B cell (primary cell): ENCODE measurements at regions not wholly inside any gene's neighbourhood (a gene's known extent, or its start where the extent isn't known, plus 50 kb on each side); places are given as distances from the start of the nearest gene placed in this dataset.

Experiments used
- ATAC-seq: fragments of 200-7000 bp; cut with Tn5 transposase; one replicate; pipeline ENCODE4 v1.10.0; 2021; ENCODE audit warnings: low read depth, mild to moderate bottlenecking, moderate number of reproducible peaks, moderate library complexity
- CTCF ChIA-PET: fragments of 350-600 bp; sonication (Branson Sonifier 250); formaldehyde crosslinking; loops from one replicate; lab custom pipeline; 2021; ENCODE audit warnings: antibody characterized with exemption, inconsistent platforms; lab: Charles Lee
- POLR2A ChIA-PET: fragments of 350-600 bp; sonication (Branson Sonifier 250); formaldehyde crosslinking; loops from one replicate; lab custom pipeline; 2021; ENCODE audit warnings: antibody characterized with exemption; lab: Charles Lee
- DNase-seq: peaks from one replicate; pipeline ENCODE4 v3.0.0; 2013
- H2AFZ ChIP-seq: 2 replicates; pipeline ENCODE4 v1.6.1; 2012; ENCODE audit warnings: mild to moderate bottlenecking, low read depth, low read length; ENCODE audit not compliant: insufficient read depth, poor library complexity, severe bottlenecking
- H3K27ac ChIP-seq, 2 donors: 1 replicate in 1 of 2; 2 replicates in 1 of 2; pipeline ENCODE4 v1.5.1; 2012 to 2013; ENCODE audit warnings: low read length in 2 of 2, mild to moderate bottlenecking in 2 of 2, moderate library complexity in 1 of 2
- H3K27me3 ChIP-seq, 4 experiments: fragments of 200-600 bp in 1 of 4; sonication (generic) in 1 of 4; replicated peaks in 1 of 4; 1 replicate in 2 of 4; 2 replicates in 2 of 4; pipeline versions ENCODE4 v1.6.1 to v1.7.0; 2013 to 2016; ENCODE audit warnings: low read length in 3 of 4, mild to moderate bottlenecking in 2 of 4, mixed read lengths in 1 of 4, moderate library complexity in 1 of 4; ENCODE audit not compliant: insufficient read depth in 4 of 4, control insufficient read depth in 3 of 4; ENCODE audit errors: control extremely low read depth in 1 of 4
- H3K36me3 ChIP-seq, 2 experiments: replicated peaks in 1 of 2; 1 replicate in 1 of 2; 2 replicates in 1 of 2; pipeline versions ENCODE4 v1.6.1 to v1.7.1; 2013; ENCODE audit warnings: low read length in 1 of 2; ENCODE audit not compliant: insufficient read depth in 2 of 2, control insufficient read depth in 1 of 2; ENCODE audit errors: control extremely low read depth in 1 of 2, extremely low read depth in 1 of 2
- H3K4me1 ChIP-seq, 2 donors: fragments of 200-600 bp in 1 of 2; sonication (generic) in 1 of 2; 1 replicate in 1 of 2; 2 replicates in 1 of 2; pipeline versions ENCODE4 v1.5.1 to v1.6.1; 2013 to 2017; ENCODE audit warnings: low read length in 2 of 2; ENCODE audit not compliant: control insufficient read depth in 2 of 2, insufficient read depth in 2 of 2
- H3K4me2 ChIP-seq: replicated peaks from 2 replicates; pipeline ENCODE3; 2012; ENCODE audit warnings: mild to moderate bottlenecking, low read depth, low read length; ENCODE audit not compliant: poor library complexity, severe bottlenecking
- H3K4me3 ChIP-seq, 5 experiments: fragments of 200-600 bp in 1 of 5; sonication (generic) in 1 of 5; 1 replicate in 3 of 5; 2 replicates in 2 of 5; pipeline versions ENCODE4 v1.5.1 to v1.7.0; 2011 to 2016; ENCODE audit warnings: low read length in 4 of 5, mild to moderate bottlenecking in 4 of 5, low read depth in 2 of 5, control low read depth in 1 of 5, moderate library complexity in 1 of 5; ENCODE audit not compliant: insufficient read depth in 1 of 5; ENCODE audit errors: control extremely low read depth in 1 of 5, extremely low read depth in 1 of 5
- H3K79me2 ChIP-seq: fragments of 200-600 bp; sonication (generic); one replicate; pipeline ENCODE4 v1.6.0; 2016; ENCODE audit warnings: low read length; ENCODE audit not compliant: control insufficient read depth, insufficient read depth
- H3K9ac ChIP-seq: fragments of 200-600 bp; sonication (generic); 2 replicates; pipeline ENCODE4 v1.6.1; 2017; ENCODE audit warnings: mild to moderate bottlenecking, low read length, moderate library complexity
- H3K9me3 ChIP-seq, 3 donors: one replicate each; pipeline versions ENCODE4 v1.6.1 to v1.7.1; 2013; ENCODE audit warnings: low read length in 2 of 3; ENCODE audit not compliant: control insufficient read depth in 2 of 3, insufficient read depth in 1 of 3; ENCODE audit errors: control extremely low read depth in 1 of 3
- H4K20me1 ChIP-seq: 2 replicates; pipeline ENCODE4 v1.6.0; 2012; ENCODE audit warnings: mild to moderate bottlenecking, low read length; ENCODE audit not compliant: insufficient read depth, control insufficient read depth, poor library complexity, severe bottlenecking
- H3K27ac Mint-ChIP-seq: one replicate; pipeline ENCODE4 v1.8.0; 2021; ENCODE audit warnings: mixed read lengths
- H3K27me3 Mint-ChIP-seq: one replicate; pipeline ENCODE4 v1.8.0; 2021; ENCODE audit warnings: mixed read lengths
- H3K4me1 Mint-ChIP-seq: one replicate; pipeline ENCODE4 v1.8.0; 2021; ENCODE audit warnings: mixed read lengths
- H3K4me3 Mint-ChIP-seq: one replicate; pipeline ENCODE4 v1.8.0; 2021; ENCODE audit warnings: mixed read lengths
- H3K9me3 Mint-ChIP-seq: one replicate; pipeline ENCODE4 v1.8.0; 2022; ENCODE audit warnings: mixed read lengths; ENCODE audit not compliant: insufficient read depth
- EZH2 ChIP-seq: IDR thresholded peaks from 2 replicates; pipeline ENCODE4 v1.6.1; 2012; ENCODE audit warnings: borderline replicate concordance, low read depth, mild to moderate bottlenecking, moderate library complexity, low read length; ENCODE audit not compliant: insufficient read depth, poor library complexity, severe bottlenecking
- WGBS: methylation state at CpG from one replicate; pipeline ENCODE4 v1.1.5; 2013; ENCODE audit warnings: missing lambda C conversion rate; ENCODE audit not compliant: insufficient coverage; 5-methylcytosine and 5-hydroxymethylcytosine counted together
- intact Hi-C: fragments of 100-400 bp; cut with micrococcal nuclease; formaldehyde crosslinking; loops from one replicate; pipeline ENCODE4 v1.10.0; 2022
- TF ChIP-seq, protein P1 (sequence below): fragments of 200-600 bp; IDR thresholded peaks from one replicate; pipeline ENCODE4 v1.8.0; 2022; ENCODE audit warnings: antibody characterized with exemption, mild to moderate bottlenecking

DNA sequence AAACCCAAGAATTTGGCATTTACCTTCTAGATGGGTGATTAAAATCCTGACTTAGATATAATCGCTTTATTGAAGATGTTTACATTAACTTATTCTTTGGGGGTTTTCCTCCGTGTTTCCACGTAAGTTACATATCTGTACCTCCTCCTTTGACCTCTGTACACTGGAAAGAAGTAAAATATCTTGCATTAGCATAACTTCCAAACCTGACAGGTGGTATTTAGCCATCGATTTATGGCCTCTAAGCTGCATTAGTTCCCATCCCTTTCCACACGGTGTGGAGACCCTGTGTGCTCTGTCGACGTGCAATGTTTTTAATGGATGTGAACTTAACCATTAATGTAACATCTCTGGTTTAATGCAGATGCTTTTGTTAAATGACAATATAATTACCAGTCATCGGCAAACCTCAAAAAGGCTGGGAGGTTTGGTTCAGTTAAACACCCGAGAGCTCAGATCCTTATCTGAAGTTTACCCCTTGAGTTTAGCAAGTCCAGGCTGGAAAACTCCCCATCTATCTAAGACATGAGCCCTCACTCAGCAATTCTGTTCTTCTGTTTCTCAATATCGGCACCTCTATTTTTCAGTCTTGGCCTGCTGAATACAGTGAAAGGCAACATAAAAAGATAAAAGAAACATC, 295.2 kb downstream of the GATA3 start:
- POLR2A ChIA-PET = no interaction called here
- no peak for DNase-seq
- Mint-ChIP-seq H3K27me3 (no peaks in the 10 kb centered on the region), H3K4me1 (no peaks in the 10 kb centered on the region), H3K27ac (no peak overlapping the region), H3K4me3 (no peak overlapping the region), H3K9me3 (peaks cover 4% of the 10 kb centered on the region)
- WGBS = no CpG with 5 or more reads among the region's 10 CpGs
- CTCF ChIA-PET = no interaction called here
- Histone ChIP-seq H3K9ac (no peak overlapping the region), H4K20me1 (no peaks in the 10 kb centered on the region), H3K4me3 (no peak overlapping the region), H3K9me3 (no peaks in the 10 kb centered on the region), H3K4me1 (no peaks in the 10 kb centered on the region), H2AFZ (no peak overlapping the region), H3K27me3 (no peaks in the 10 kb centered on the region), H3K36me3 (no peaks in the 10 kb centered on the region), H3K27ac (no peak overlapping the region), H3K4me2 (no peak overlapping the region), H3K79me2 (no peaks in the 10 kb centered on the region)
- intact Hi-C loops = loop anchor here (10.0 kb wide), 1 partner anchor 1165 kb away; no protein-coding TSS in a partner anchor
- TF ChIP-seq EZH2 = no peak
- TF ChIP-seq, protein P1, sequence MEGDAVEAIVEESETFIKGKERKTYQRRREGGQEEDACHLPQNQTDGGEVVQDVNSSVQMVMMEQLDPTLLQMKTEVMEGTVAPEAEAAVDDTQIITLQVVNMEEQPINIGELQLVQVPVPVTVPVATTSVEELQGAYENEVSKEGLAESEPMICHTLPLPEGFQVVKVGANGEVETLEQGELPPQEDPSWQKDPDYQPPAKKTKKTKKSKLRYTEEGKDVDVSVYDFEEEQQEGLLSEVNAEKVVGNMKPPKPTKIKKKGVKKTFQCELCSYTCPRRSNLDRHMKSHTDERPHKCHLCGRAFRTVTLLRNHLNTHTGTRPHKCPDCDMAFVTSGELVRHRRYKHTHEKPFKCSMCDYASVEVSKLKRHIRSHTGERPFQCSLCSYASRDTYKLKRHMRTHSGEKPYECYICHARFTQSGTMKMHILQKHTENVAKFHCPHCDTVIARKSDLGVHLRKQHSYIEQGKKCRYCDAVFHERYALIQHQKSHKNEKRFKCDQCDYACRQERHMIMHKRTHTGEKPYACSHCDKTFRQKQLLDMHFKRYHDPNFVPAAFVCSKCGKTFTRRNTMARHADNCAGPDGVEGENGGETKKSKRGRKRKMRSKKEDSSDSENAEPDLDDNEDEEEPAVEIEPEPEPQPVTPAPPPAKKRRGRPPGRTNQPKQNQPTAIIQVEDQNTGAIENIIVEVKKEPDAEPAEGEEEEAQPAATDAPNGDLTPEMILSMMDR = no peak
- no peak for ATAC-seq

DNA sequence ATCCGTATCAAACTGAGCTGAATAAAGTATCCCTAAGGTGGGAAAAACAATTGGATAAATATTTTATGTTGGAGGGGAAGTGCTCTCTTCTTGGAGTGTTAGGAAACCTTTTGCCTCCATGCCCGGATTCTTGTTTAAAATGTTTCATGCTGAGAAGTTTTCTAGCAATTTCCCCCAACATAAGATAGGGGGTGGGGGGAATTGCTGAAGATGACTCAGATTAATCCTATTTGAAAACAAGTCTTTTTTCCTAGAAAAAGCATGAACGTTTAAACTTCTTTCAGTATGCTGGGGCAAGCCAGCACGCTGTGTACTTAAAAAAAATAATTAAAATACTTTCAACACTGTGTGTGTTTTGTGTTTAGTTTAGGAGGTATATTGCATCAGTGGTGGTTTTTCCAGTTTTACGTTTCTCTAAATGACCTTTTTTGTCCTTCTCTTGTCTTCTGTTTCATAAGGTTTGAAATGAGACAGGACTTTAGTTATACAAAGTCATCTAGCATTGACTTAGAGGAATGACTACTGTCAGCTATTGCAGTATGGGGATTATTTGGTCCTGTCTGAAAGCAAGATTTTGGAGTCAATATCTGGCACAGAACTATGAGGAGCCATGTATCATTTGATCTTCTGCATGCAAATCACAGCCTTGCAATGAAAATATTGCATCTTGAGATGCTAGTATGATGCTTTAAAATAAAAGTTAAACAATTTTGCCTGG, 295.9 kb downstream of the GATA3 start:
- no peak for TF ChIP-seq EZH2
- TF ChIP-seq, protein P1 = no peak
- Mint-ChIP-seq H3K9me3 (peaks cover 4% of the 10 kb centered on the region), H3K4me3 (no peak overlapping the region), H3K4me1 (no peaks in the 10 kb centered on the region), H3K27ac (no peak overlapping the region), H3K27me3 (no peaks in the 10 kb centered on the region)
- Histone ChIP-seq H4K20me1 (no peaks in the 10 kb centered on the region), H3K9me3 (peaks cover 0 to 2% (median 0%) of the 10 kb centered on the region in 3 donors), H3K79me2 (no peaks in the 10 kb centered on the region), H3K4me3 (no peak overlapping the region), H3K27me3 (no peaks in the 10 kb centered on the region), H3K4me2 (no peak overlapping the region), H3K4me1 (no peaks in the 10 kb centered on the region), H3K36me3 (no peaks in the 10 kb centered on the region), H3K9ac (no peak overlapping the region), H3K27ac (no peak overlapping the region), H2AFZ (no peak overlapping the region)
- ChIA-PET POLR2A (no interaction called here), CTCF (no interaction called here)
- no CpG with 5 or more reads among the region's 5 CpGs for WGBS
- no peak for DNase-seq
- intact Hi-C loops = no loop called here
- no peak for ATAC-seq
